Osteoblast (primary cell): ENCODE measurements at regions not wholly inside any gene's neighbourhood (a gene's known extent, or its start where the extent isn't known, plus 50 kb on each side); places are given as distances from the start of the nearest gene placed in this dataset.

Experiments used
- DNase-seq: peaks from one replicate; pipeline ENCODE4 v3.0.0; 2011; ENCODE audit warnings: low spot score, mixed read lengths; ENCODE audit not compliant: insufficient read length; ENCODE audit errors: missing footprints
- H2AFZ ChIP-seq: 2 replicates; pipeline ENCODE4 v1.6.0; 2011; ENCODE audit warnings: mild to moderate bottlenecking, low read length
- H3K27ac ChIP-seq: 2 replicates; pipeline ENCODE4 v1.5.1; 2011; ENCODE audit warnings: mild to moderate bottlenecking, low read depth, low read length, moderate library complexity
- H3K27me3 ChIP-seq: 2 replicates; pipeline ENCODE4 v1.6.0; 2012; ENCODE audit warnings: mild to moderate bottlenecking, control low read depth, inconsistent platforms, low read length, moderate library complexity; ENCODE audit not compliant: insufficient read depth
- H3K36me3 ChIP-seq: 2 replicates; pipeline ENCODE4 v1.5.1; 2011; ENCODE audit warnings: mild to moderate bottlenecking, low read length, control low read depth, moderate library complexity; ENCODE audit not compliant: insufficient read depth
- H3K4me1 ChIP-seq: 2 replicates; pipeline ENCODE4 v1.5.1; 2011; ENCODE audit warnings: mild to moderate bottlenecking, low read length, control low read depth, moderate library complexity; ENCODE audit not compliant: insufficient read depth
- H3K4me2 ChIP-seq: 2 replicates; pipeline ENCODE4 v1.6.0; 2011; ENCODE audit warnings: mild to moderate bottlenecking, low read length; ENCODE audit not compliant: insufficient read depth
- H3K4me3 ChIP-seq: fragments of 200-600 bp; sonication (generic); 3 replicates; pipeline ENCODE4 v1.5.1; 2012; ENCODE audit warnings: mild to moderate bottlenecking, low read length, inconsistent platforms; ENCODE audit not compliant: insufficient read depth
- H3K79me2 ChIP-seq: 2 replicates; pipeline ENCODE4 v1.6.0; 2012; ENCODE audit warnings: mild to moderate bottlenecking, low read length, control low read depth, inconsistent platforms; ENCODE audit not compliant: insufficient read depth
- H3K9me3 ChIP-seq: 2 replicates; pipeline ENCODE4 v1.5.1; 2011; ENCODE audit warnings: low read depth, low read length, control low read depth
- H4K20me1 ChIP-seq: 2 replicates; pipeline ENCODE4 v1.6.0; 2012; ENCODE audit warnings: mild to moderate bottlenecking, low read length, control low read depth; ENCODE audit not compliant: insufficient read depth
- CTCF ChIP-seq: IDR thresholded peaks from 2 replicates; pipeline ENCODE4 v1.5.1; 2011; ENCODE audit warnings: mild to moderate bottlenecking, low read depth, low read length, moderate library complexity; ENCODE audit errors: extremely low read depth

GRCh38 chr15:92819278-92820235, 80.6 kb upstream of the CHD2 start:
- Histone ChIP-seq H3K79me2 (no peaks in the 10 kb centered on the region), H3K9me3 (no peaks in the 10 kb centered on the region), H3K36me3 (no peaks in the 10 kb centered on the region), H3K27ac (peak overlapping the region; percentile 74), H3K27me3 (no peaks in the 10 kb centered on the region), H3K4me1 (peaks cover 21% of the 10 kb centered on the region), H4K20me1 (no peaks in the 10 kb centered on the region), H2AFZ (peak overlapping the region; percentile 94), H3K4me3 (peak overlapping the region; percentile 70), H3K4me2 (peak overlapping the region; percentile 88)
- DNase-seq, result peak; percentile 85
- TF ChIP-seq CTCF, result no peak

GRCh38 chr15:92820236-92821021, 79.7 kb upstream of the CHD2 start:
- peak overlapping the region; percentile 70 for H3K4me3 ChIP-seq
- H2AFZ ChIP-seq, result peak overlapping the region; percentile 94
- H3K79me2 ChIP-seq, result no peaks in the 10 kb centered on the region
- H3K4me2 ChIP-seq, result peak overlapping the region; percentile 88
- no peaks in the 10 kb centered on the region for H3K36me3 ChIP-seq
- no peaks in the 10 kb centered on the region for H4K20me1 ChIP-seq
- H3K27me3 ChIP-seq, result no peaks in the 10 kb centered on the region
- TF ChIP-seq CTCF, result no peak
- peak; percentile 99 for DNase-seq
- H3K27ac ChIP-seq, result peak overlapping the region; percentile 74
- H3K4me1 ChIP-seq, result peaks cover 21% of the 10 kb centered on the region
- no peaks in the 10 kb centered on the region for H3K9me3 ChIP-seq

GRCh38 chr15:92821491-92822116, 78.5 kb upstream of the CHD2 start:
- Histone ChIP-seq H3K4me2 (no peak overlapping the region), H3K27ac (no peak overlapping the region), H3K36me3 (no peaks in the 10 kb centered on the region), H3K79me2 (no peaks in the 10 kb centered on the region), H2AFZ (no peak overlapping the region), H3K9me3 (no peaks in the 10 kb centered on the region), H3K27me3 (no peaks in the 10 kb centered on the region), H3K4me3 (no peak overlapping the region), H4K20me1 (no peaks in the 10 kb centered on the region), H3K4me1 (peaks cover 21% of the 10 kb centered on the region)
- DNase-seq, result peak; percentile 37
- no peak for TF ChIP-seq CTCF
